Stimulated activated CD4-positive, alpha-beta T cell treated with anti-CD3 and anti-CD28 coated beads, Interleukin-12 subunit alpha, Interleukin-12 subunit beta, amount 100 ng/mL, for 4 hours (primary cell): ENCODE measurements at regions not wholly inside any gene's neighbourhood (a gene's known extent, or its start where the extent isn't known, plus 50 kb on each side); places are given as distances from the start of the nearest gene placed in this dataset.

Experiments
- DNase-seq: peaks from one replicate; pipeline ENCODE4 v3.0.0-alpha.2; 2020

- no peak for DNase-seq
Measured at GRCh38 chr5:35477321-35477720, 140.3 kb upstream of the SPEF2 start.

- no peak for DNase-seq
Measured at GRCh38 chr5:35476797-35477196, 140.9 kb upstream of the SPEF2 start.

- DNase-seq, result no peak
Measured at GRCh38 chr5:35476036-35476435, 141.6 kb upstream of the SPEF2 start.

GRCh38 chr5:35473589-35473988 lies 144.1 kb upstream of the SPEF2 start:
- DNase-seq, result no peak

- no peak for DNase-seq
Measured at GRCh38 chr5:35470866-35471265, 146.8 kb upstream of the SPEF2 start.

GRCh38 chr5:35468811-35469210 lies 148.9 kb upstream of the SPEF2 start:
- DNase-seq, result no peak

GRCh38 chr5:35466746-35467145 lies 150.9 kb upstream of the SPEF2 start:
- no peak for DNase-seq

- DNase-seq, result no peak
Measured at GRCh38 chr5:35464757-35465156, 152.9 kb upstream of the SPEF2 start.

GRCh38 chr5:35461530-35461929 lies 156.1 kb upstream of the SPEF2 start:
- DNase-seq, result no peak

GRCh38 chr5:35458824-35459207 lies 158.8 kb upstream of the SPEF2 start:
- no peak for DNase-seq

GRCh38 chr5:35457912-35458823 lies 159.5 kb upstream of the SPEF2 start:
- DNase-seq, result no peak

GRCh38 chr5:35456506-35456905 lies 161.2 kb upstream of the SPEF2 start:
- no peak for DNase-seq

GRCh38 chr5:35454011-35454525 lies 163.6 kb upstream of the SPEF2 start:
- DNase-seq, result no peak

GRCh38 chr5:35443803-35444595 lies 173.7 kb upstream of the SPEF2 start:
- DNase-seq, result no peak

- no peak for DNase-seq
Measured at GRCh38 chr5:35442885-35443639, 174.6 kb upstream of the SPEF2 start.

GRCh38 chr5:35440409-35440808 lies 177.3 kb upstream of the SPEF2 start:
- no peak for DNase-seq

GRCh38 chr5:35438786-35439185 lies 178.9 kb upstream of the SPEF2 start:
- DNase-seq, result no peak

- no peak for DNase-seq
Measured at GRCh38 chr5:35438288-35438687, 179.4 kb upstream of the SPEF2 start.

- DNase-seq, result no peak
Measured at GRCh38 chr5:35436400-35437057, 181.1 kb upstream of the SPEF2 start.

- DNase-seq, result no peak
Measured at GRCh38 chr5:35430381-35431162, 187.1 kb upstream of the SPEF2 start.

- no peak for DNase-seq
Measured at GRCh38 chr5:35420200-35420599, 189.9 kb upstream of the PRLR start.

GRCh38 chr5:35417040-35417439 lies 186.8 kb upstream of the PRLR start:
- DNase-seq, result no peak
